GM19395 (cell line): ENCODE measurements at regions not wholly inside any gene's neighbourhood (a gene's known extent, or its start where the extent isn't known, plus 50 kb on each side); places are given as distances from the start of the nearest gene placed in this dataset.
A peak's percentile ranks its signal among the peaks of the same experiment; 100 is the strongest.
"Not testable (repeated sequence)": the region's sequence is repeated elsewhere in the genome, so short reads cannot be mapped to it uniquely, and the experiment has no call there.

Source experiments
- ATAC-seq: cut with Tn5 transposase; IDR thresholded peaks from one replicate; pipeline ENCODE4 v1.9.1; 2021; ENCODE audit warnings: mild to moderate bottlenecking, moderate library complexity; ENCODE audit not compliant: unreplicated experiment

DNA sequence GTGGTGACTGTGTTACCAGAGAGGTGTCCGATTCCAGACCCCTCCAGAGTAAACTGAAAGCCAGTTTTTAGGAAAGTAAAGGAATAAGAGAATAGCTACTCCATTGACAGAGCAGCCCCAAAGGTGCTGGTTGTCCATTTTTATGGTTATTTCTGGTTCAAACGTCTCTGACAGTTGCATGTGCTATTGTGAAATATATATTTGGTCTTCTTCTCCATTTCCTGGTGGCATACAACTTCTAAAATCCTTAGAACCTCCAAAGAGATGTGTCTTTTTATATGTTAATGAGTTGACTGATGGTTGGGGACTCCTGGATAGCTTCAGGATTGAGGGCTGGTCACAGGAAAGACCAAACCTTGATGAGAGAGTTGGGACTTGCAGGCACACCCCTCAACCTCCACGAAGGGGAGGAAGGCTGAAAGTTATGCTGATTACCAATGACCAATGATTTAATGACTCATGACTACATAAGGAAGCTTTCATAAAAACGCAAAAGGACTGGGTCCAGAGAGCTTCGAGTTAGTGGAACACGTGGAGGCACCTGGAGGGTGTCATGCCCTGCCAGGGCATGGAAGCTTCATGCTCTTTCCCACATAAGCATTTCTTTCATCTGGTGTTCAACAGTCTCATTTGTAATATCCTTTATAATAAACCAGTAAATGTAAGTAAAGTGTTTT lies 100.7 kb downstream of the SLC16A1 start:
- ATAC-seq = no peak

DNA sequence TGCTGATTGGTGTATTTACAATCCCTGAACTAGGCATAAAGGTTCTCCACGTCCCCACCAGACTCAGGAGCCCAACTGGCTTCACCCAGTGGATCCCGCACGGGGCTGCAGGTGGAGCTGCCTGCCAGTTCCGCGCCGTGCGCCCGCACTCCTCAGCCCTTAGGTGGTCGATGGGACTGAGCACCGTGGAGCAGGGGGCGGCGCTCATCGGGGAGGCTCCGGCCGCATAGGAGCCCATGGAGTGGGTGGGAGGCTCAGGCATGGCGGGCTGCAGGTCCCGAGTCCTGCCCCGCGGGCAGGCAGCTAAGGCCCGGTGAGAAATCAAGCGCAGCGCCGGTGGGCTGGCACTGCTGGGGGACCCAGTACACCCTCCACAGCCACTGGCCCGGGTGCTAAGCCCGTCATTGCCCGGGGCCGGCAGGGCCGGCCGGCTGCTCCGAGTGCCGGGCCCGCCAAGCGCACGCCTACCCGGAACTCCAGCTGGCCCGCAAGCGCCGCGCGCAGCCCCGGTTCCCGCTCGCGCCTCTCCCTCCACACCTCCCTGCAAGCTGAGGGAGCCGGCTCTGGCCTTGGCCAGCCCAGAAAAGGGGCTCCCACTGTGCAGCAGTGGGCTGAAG lies 101.5 kb downstream of the SLC16A1 start:
- not testable (repeated sequence) for ATAC-seq

DNA sequence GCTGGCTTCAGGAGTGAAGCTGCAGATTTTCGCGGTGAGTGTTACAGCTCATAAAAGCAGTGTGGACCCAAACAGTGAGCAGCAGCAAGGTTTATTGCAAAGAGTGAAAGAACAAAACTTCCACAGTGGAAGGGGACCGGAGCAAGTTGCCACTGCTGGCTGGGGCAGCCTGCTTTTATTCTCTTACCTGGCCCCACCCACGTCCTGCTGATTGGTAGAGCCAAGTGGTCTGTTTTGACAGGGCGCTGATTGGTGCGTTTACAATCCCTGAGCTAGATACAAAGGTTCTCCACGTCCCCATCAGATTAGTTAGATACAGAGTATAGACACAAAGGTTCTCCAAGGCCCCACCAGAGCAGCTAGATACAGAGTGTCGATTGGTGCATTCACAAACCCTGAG lies 102.1 kb downstream of the SLC16A1 start:
- ATAC-seq = not testable (repeated sequence)

DNA sequence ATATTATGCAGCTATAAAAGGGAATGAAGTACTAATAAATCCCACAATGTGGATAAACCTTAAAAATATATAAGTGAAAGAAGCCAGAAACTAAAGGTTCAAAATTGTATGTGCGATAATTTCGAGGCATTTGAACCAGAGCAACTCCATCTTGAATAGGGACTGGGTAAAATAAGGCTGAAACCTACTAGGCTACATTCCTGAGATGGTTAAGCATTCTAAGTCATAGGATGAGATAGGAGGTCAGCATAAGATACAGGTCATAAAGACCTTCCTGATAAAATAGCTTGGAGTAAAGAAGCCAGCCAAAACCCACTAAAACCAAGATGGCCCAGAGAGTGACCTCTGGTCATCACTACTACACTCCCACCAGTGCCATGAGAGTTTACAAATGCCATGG lies 103.1 kb downstream of the SLC16A1 start:
- ATAC-seq = no peak

DNA sequence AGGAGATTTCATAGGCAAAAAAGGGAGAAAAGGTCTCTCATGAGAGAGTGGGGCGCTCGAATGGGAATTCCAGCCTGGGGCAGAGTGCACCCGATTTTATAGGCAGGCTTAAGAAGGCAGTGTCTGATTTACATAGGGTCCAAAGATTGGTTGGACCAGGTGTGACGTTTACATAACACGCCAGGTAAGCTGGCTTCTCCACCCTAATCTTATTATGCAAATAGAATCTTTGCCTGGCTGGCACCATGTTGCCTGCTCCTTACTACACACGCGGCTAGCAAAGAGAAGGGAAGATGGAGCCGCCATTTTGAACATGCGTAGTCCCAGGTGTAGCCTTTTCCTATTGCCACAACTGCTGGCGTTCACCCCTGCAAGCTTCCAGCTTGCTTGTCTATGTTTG lies 103.7 kb downstream of the SLC16A1 start:
- no peak for ATAC-seq

DNA sequence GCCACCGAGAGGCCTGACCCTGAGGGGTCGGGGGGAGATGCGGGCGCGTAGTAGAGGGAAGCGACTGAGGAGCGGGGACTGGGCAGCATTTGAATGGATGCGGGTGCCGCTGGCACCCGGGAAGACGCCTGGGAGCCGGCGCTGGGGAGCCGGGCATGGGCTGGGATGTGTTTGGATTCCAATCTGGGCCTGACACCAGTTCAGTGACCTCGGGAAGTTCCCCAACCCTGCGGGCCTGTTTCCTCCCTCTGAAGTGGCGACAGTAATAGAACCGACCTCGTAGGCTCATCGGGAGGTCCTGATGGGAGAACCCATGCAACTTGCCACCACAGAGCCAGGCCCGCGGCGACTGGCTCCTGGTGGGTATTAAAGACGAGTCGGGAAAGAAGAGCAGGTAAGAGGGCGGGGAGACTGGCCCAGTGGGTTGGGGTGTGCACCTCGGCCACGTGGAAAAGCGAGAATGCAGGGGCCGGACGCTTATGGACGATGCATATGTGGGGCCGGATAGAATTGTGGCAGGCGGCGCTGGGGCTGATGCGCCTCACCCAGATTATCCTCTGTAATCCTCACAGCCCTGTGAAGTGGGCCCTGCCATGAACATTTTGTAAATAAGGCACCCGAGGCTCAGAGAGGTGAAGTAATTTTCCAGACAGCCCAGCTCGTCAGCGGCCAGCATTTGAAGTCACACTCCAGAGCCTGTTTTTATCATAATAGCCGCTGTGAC lies 105.8 kb downstream of the SLC16A1 start:
- ATAC-seq = no peak

DNA sequence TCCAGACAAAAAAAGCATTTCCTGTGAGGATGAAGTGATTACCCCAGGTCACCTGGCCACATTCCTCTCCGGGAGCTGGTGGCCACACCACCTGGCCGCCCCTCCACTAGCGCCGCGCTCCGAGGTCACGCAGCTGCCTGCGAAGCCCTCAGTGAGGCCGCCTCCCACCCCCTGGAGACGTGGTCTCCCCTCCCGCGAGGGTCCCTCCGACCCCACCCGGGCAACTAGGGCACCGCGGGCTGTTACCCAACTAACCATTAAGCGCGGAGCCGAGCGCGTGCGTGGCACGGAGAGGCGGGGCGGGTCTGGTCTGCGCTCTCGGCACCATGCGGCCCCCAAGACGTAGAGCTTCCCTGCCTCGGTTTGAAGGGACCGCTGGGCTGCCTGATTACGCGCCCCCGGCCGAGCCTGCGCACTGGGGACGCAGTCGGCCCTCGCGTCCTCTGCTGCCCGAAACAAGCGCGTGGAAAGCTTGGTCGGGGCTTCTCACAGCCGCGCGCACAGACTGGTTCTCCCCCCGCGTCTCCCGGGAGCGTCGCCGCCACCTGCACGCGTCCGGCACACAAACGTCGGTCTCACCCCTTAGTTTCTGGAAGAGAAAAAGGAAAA lies 106.5 kb downstream of the SLC16A1 start:
- ATAC-seq = no peak

DNA sequence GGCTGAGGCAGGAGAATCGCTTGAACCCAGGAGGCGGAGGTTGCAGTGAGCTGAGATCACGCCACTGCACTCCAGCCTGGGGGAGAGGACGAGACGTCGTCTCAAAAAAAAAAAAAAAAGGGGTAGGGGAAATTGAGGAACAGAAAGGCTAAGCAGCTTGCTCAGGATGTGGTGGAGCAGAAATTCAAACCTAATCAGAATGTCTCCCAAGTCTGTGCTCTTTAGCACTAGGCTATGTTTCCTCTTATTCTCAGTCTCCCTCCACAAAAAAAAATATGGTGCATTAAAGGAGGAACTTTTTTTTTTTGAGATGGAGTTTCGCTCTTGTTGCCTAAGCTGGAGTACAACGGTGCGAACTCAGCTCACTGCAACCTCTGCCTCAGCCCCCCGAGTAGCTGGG lies 114.2 kb downstream of the SLC16A1 start:
- ATAC-seq = no peak

DNA sequence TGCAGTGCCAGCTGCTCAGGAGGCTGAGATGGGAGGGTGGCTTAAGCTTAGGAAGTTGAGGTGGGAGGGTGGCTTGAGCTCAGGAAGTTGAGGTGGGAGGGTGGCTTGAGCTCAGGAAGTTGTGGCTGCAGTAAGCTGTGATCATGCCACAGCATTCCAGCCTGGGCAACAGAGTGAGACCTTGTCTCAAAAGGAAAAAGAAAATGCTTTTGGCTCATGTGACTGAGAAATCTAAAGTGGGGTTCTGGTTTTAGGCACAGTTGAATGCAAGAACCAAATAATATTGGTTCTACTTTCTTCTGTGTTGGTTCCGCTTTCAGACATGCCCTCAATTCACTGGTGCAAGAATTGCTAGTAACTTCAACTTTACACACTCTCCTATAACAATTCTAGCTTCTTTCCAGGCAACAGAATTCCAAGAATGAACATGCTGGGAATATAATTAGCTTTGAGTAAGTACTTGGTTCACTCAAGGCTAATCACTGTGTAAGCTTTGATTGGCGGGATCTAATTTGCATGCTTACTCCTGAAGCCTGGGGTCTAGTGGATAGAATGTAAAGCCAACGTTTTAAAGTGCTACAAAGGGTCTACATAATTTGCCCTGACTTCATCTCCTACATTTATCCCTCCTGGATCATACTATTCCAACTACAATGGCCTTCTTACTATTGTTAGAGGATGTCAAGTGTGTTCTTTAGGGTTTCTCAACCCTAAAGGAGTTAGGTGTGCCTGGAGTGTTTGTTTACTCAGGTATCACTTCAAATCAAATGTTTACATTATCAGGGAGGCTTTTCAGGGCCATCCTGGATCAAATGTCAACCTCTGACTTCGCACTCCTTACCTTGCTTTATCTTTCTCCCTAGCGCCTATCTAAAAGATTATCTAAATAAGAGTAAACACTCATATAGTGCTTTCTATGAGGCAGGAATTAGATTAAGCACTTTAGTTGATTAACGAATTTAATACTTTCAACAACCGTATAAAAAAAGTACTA lies 115.1 kb downstream of the SLC16A1 start:
- peak; percentile 79 for ATAC-seq

DNA sequence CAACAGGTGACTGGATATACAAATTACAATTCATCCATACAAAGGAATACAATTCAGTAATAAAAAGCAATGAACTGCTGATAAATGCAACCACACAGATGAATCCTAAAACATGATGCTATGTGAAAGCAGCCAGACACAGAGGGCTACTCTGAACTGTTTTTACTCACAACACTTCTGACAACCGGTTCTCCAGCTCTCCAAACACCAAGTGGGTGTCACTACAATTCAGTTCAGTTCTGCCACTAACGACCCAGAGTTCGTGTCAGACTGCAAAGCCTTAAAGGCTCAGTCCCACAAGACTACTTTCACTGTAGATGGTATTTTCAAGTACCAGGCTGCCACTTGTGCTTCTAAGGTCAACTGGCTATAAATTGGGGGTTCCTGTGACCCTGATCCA lies 119.4 kb downstream of the SLC16A1 start:
- ATAC-seq = no peak

DNA sequence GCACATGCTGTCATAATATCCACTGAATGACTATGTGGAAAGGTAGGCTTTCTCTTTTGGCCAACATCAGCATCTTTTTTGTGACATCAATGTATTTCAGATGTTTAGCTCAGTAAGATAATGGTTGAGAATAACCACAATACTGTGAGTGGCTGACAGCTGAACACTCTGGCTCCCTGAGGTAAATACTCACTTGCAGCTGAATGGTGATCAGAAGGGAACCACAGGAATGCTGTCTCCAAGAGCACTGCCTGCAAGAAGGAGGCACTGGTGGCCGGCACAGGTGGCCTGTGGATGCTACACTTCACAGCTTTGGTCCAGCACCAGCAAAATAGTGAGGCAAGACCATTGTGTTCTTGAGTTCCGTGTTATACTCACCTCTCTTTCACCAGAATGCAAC lies 118.7 kb upstream of the PPM1J start:
- no peak for ATAC-seq

DNA sequence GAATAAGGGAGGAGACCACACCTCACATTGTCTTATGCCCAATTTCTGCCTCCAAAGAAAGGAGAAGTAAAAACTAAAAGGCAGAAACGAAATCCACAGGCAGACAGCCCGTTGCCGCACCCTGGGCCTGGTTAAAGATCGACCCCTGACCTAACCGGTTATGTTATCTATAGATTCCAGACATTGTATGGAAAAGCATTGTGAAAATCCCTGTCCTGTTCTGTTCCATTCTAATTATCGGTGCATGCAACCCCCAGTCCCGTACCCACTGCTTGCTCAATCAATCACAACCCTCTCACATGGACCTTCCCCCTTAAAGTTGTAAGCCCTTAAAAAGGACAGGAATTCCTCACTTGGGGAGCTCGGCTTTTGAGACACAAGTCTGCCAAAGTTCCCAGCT lies 117.1 kb upstream of the PPM1J start:
- not testable (repeated sequence) for ATAC-seq

DNA sequence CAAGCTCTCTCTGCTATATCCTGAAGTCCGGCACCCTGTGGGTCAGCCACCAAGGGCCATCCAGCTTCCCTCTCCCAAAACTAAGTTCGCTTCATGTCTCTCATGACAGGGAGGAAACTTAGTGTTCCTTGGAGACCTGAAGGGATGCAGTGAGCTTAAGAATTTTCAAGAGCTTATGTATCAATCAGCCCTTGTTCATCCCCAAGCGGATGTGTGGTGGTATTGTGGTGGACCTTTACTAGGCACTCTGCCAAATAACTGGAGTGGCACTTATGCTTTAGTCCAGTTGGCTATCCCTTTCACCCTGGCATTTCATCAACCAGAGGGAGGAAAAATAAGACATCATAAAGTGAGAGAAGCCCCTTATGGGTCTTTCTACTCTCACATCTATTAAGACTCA lies 114.6 kb upstream of the PPM1J start:
- ATAC-seq = not testable (repeated sequence)

DNA sequence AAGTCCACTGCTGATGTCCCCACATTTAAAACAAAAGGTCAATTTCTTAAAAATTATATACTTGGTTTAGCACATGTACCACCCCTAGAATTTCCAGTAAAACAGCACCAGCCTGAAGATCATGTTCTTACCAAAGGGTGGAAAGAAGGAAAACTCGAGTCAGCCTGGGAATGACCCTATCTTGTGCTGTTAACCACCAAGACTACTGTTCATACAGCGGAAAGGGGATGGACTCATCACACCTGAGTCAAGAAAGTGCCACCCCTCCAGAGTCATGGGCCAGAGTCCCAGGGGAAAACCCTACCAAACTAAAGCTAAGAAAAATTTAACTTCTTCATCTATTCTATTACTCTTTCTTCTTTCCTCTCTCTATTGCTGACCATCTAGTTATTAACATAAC lies 113.6 kb upstream of the PPM1J start:
- ATAC-seq = no peak

DNA sequence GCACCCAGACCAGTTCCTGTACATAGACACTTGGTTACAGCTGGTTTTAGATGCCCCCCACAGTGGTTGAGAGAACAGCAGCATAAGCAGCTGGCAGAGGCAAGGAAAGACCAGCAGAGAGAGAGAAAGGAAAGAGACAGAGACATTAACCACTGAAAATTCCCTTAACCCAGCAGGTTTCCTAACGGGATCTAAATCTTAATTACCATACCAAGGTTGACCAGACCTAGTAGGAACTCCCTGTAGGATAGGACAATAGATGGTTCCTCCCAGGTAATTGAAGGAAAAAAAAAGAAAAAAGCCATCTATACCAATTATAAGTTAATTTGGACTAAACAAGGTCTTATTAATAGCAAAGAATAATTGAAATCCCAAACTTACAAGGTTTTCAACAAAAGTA lies 112.3 kb upstream of the PPM1J start:
- ATAC-seq = not testable (repeated sequence)

DNA sequence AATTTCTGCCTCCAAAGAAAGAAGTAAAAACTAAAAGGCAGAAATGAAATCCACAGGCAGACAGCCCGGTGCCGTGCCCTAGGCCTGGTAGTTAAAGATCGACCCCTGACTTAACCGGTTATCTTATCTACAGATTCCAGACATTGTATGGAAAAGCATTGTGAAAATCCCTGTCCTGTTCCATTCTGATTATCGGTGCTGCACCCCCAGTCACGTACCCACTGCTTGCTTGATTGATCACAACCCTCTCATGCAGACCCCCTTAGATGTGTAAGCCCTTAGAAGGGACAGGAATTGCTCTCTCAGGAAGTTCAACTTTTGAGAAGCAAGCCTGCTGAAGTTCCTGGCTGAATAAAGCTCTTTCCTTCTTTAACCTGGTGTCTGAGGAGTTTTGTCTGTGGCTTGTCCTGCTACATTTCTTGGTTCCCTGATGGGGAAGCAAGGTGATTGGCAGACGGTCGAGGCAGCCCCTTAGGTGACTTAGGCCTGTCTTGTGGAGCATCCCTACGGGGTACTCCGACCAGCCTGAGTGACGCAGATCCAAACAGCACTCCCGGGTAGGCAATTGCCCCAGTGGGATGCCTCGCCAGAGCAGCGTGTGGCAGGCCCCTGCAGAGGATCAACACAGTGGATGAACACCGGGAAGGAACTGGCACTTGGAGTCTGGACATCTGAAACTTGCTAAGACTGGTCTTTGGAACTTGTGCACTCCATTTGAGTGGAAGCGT lies 111.2 kb upstream of the PPM1J start:
- no peak for ATAC-seq

DNA sequence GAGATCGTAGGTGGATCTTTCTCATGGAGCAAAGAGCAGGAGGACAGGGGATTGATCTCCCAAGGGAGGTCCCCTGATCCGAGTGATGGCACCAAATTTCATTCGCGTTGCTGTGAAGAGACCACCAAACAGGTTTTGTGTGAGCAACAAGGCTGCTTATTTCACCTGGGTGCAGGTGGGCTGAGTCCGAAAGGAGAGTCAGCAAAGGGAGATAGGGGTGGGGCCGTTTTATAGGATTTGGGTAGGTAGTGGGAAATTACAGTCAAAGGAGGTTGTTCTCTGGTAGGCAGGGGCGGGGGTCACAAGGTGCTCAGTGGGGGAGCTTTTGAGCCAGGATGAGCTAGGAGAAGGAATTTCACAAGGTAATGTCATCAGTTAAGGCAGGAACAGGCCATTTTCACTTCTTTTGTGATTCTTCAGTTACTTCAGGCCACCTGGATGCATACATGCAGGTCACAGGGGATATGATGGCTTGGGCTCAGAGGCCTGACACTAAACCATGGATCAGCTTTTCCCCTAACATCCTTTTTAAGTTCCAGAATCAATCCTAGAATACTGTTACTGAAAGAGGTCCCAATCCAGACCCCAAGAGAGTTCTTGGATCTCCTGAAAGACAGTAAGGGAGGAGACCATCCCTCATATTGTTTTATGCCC lies 110.6 kb upstream of the PPM1J start:
- ATAC-seq = not testable (repeated sequence)

DNA sequence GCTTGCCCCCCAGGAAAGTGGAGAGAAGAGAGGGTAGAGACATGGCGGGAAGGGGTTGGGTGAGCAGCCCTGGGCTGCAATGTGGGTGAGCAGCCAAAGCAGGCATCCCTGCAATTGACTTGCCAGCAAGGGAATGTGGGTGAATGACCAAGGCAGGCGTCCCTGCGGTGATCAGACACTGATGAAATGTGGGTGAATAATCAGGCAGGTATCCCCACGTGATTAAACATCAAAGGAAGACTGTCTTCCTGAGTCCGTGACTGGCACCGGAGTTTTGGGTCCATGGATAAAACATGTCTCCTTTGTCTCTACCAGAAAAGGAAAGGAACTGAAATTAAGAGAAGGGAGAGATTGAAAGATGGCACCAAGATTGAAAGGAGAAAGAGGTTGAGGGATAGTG lies 109.9 kb upstream of the PPM1J start:
- ATAC-seq = not testable (repeated sequence)

DNA sequence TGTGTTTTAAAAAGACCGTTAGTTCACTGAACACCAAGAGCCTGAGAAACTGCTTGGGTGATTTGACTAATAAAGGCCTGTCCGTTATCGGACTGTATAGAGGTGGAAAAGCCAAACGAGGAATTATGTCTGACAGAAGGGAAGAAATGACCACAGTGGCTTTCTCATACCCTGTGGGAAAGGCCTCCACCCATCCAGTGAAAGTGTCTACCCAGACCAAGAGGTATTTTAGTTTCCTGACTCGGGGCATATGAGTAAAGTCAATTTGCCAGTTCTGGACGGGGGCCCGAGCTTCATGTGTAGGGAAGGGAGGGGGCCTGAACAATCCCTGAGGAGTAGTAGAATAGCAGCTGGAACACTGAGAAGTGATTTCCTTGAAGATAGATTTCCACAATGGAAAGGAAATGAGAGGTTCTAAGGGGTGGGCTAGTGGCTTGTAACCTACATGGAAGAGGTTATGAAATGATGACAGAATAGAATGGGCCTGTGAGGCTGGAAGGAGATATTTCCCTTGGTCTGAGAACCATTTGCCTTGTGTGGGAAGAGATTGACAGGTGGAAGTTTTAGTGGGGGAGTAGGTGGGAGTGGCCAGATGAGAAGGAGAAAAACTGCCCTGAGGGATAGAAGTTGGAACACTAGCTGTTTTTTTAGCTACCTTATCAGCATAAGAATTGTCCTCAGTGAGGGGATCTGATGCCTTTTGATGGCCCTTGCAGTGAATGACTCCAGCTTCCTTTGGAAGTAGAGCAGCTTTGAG lies 106.4 kb upstream of the PPM1J start:
- not testable (repeated sequence) for ATAC-seq
